ENCODE measurements at regions not wholly inside any gene's neighbourhood (a gene's known extent, or its start where the extent isn't known, plus 50 kb on each side); places are given as distances from the start of the nearest gene placed in this dataset.
"Not testable (repeated sequence)": the region's sequence is repeated elsewhere in the genome, so short reads cannot be mapped to it uniquely, and the experiment has no call there.

GRCh38 chr6:61100072-61100471, 1186.0 kb downstream of the KHDRBS2 start:
- no peak overlapping the region for H3K14ac ChIP-seq (ENCODE audit: insufficient read depth, low read length)
- H3K4me3 Mint-ChIP-seq = no peak overlapping the region
- H4K8ac ChIP-seq (replicated peaks; ENCODE audit: insufficient read length, low read depth, low read length) = no peak overlapping the region
- H3K36me3 Mint-ChIP-seq (ENCODE audit: insufficient read depth in 1 of 3, low read depth in 3 of 3) = peaks cover 0 to 3% (median 2%) of the 10 kb centered on the region in 3 experiments; a peak in 3 of 7 replicates
- no peaks in the 10 kb centered on the region for H3K4me1 ChIP-seq (ENCODE audit: insufficient read depth, low read length)
- H3T11ph ChIP-seq (ENCODE audit: low read length) = no peak overlapping the region
- H4K91ac ChIP-seq (ENCODE audit: insufficient read length, low read depth, low read length) = no peak overlapping the region
- TF ChIP-seq CTCF (conservative IDR thresholded peaks at IDR 0.05) = no peak
- H3K27ac ChIP-seq (ENCODE audit: insufficient read length, low read depth, low read length) = no peak overlapping the region
- H3K27me3 ChIP-seq (ENCODE audit: insufficient read depth, low read length) = no peaks in the 10 kb centered on the region
- H2BK120ac ChIP-seq (ENCODE audit: low read depth, low read length, poor library complexity, severe bottlenecking) = no peak overlapping the region
- H2AFZ ChIP-seq (ENCODE audit: low read length) = no peak overlapping the region
- H2BK5ac ChIP-seq (ENCODE audit: insufficient read length, low read length) = no peak overlapping the region
- H3K4me1 Mint-ChIP-seq = no peaks in the 10 kb centered on the region
- no peak overlapping the region for H2AK5ac ChIP-seq (ENCODE audit: insufficient read length, low read length)
- no peak overlapping the region for H3K4me2 ChIP-seq (ENCODE audit: insufficient read depth, insufficient read length, low read length)
- no peaks in the 10 kb centered on the region for H3K27me3 Mint-ChIP-seq (ENCODE audit: low read depth)
- no peak overlapping the region for H3K9ac ChIP-seq (ENCODE audit: extremely low read depth, insufficient read length, low read length)
- H3K9me3 ChIP-seq (ENCODE audit: control insufficient read depth, low read depth, low read length) = no peaks in the 10 kb centered on the region
- H3K9me3 Mint-ChIP-seq = peaks cover 5 to 13% of the 10 kb centered on the region in 2 experiments; a peak in 4 of 5 replicates
- no peaks in the 10 kb centered on the region for H3K23me2 ChIP-seq (ENCODE audit: insufficient read length, low read depth, low read length, poor library complexity, severe bottlenecking)
- H4K5ac ChIP-seq (ENCODE audit: insufficient read length, low read depth, low read length) = no peak overlapping the region
- no peak overlapping the region for H3K23ac ChIP-seq (ENCODE audit: insufficient read length, low read depth, low read length)
- no peak overlapping the region for H2BK12ac ChIP-seq (ENCODE audit: insufficient read length, low read depth, low read length)
- no peaks in the 10 kb centered on the region for H4K20me1 ChIP-seq (ENCODE audit: control insufficient read depth, insufficient read depth, insufficient read length)
- DNase-seq = no peak
- H3K4ac ChIP-seq (ENCODE audit: low read depth, low read length) = no peak overlapping the region
- no peak overlapping the region for H2BK15ac ChIP-seq (ENCODE audit: low read depth, low read length)
- no peak overlapping the region for H3K18ac ChIP-seq (ENCODE audit: insufficient read length, low read depth, low read length)
- H3K27ac Mint-ChIP-seq = no peak overlapping the region
- no peaks in the 10 kb centered on the region for H3K79me2 ChIP-seq (ENCODE audit: insufficient read depth, low read length)
- no peaks in the 10 kb centered on the region for H3K79me1 ChIP-seq (ENCODE audit: insufficient read depth, low read depth, low read length, poor library complexity, severe bottlenecking)
- no peak overlapping the region for H2BK20ac ChIP-seq (ENCODE audit: low read depth, low read length, poor library complexity, severe bottlenecking)
- no peak overlapping the region for H3K56ac ChIP-seq (ENCODE audit: insufficient read length, low read depth, low read length)

- H3K27me3 ChIP-seq (ENCODE audit: insufficient read depth, low read length); H3K27ac Mint-ChIP-seq; H4K20me1 ChIP-seq (ENCODE audit: control insufficient read depth, insufficient read depth, insufficient read length); H2AK5ac ChIP-seq (ENCODE audit: insufficient read length, low read length); H3T11ph ChIP-seq (ENCODE audit: low read length); H4K5ac ChIP-seq (ENCODE audit: insufficient read length, low read depth, low read length); H3K4me1 Mint-ChIP-seq; H3K23ac ChIP-seq (ENCODE audit: insufficient read length, low read depth, low read length); H3K36me3 Mint-ChIP-seq (ENCODE audit: insufficient read depth in 1 of 3, low read depth in 3 of 3); H3K4me1 ChIP-seq (ENCODE audit: insufficient read depth, low read length); H2BK120ac ChIP-seq (ENCODE audit: low read depth, low read length, poor library complexity, severe bottlenecking); H4K91ac ChIP-seq (ENCODE audit: insufficient read length, low read depth, low read length); H3K18ac ChIP-seq (ENCODE audit: insufficient read length, low read depth, low read length); H3K14ac ChIP-seq (ENCODE audit: insufficient read depth, low read length); H3K9me3 ChIP-seq (ENCODE audit: control insufficient read depth, low read depth, low read length); H2AFZ ChIP-seq (ENCODE audit: low read length); H3K23me2 ChIP-seq (ENCODE audit: insufficient read length, low read depth, low read length, poor library complexity, severe bottlenecking); H3K27me3 Mint-ChIP-seq (ENCODE audit: low read depth); H3K56ac ChIP-seq (ENCODE audit: insufficient read length, low read depth, low read length); H2BK12ac ChIP-seq (ENCODE audit: insufficient read length, low read depth, low read length); DNase-seq; H2BK20ac ChIP-seq (ENCODE audit: low read depth, low read length, poor library complexity, severe bottlenecking); H3K79me1 ChIP-seq (ENCODE audit: insufficient read depth, low read depth, low read length, poor library complexity, severe bottlenecking); H3K79me2 ChIP-seq (ENCODE audit: insufficient read depth, low read length); H3K9ac ChIP-seq (ENCODE audit: extremely low read depth, insufficient read length, low read length); H3K4ac ChIP-seq (ENCODE audit: low read depth, low read length); H2BK15ac ChIP-seq (ENCODE audit: low read depth, low read length); H3K4me2 ChIP-seq (ENCODE audit: insufficient read depth, insufficient read length, low read length); H3K4me3 Mint-ChIP-seq; H3K27ac ChIP-seq (ENCODE audit: insufficient read length, low read depth, low read length); H2BK5ac ChIP-seq (ENCODE audit: insufficient read length, low read length); H4K8ac ChIP-seq (replicated peaks; ENCODE audit: insufficient read length, low read depth, low read length): not testable (repeated sequence)
- WGBS (ENCODE audit: extremely low coverage, insufficient read length, low lambda C conversion rate) = no CpG with 5 or more reads among the region's 1 CpG
- H3K9me3 Mint-ChIP-seq = peaks cover 6 to 14% of the 10 kb centered on the region in 2 experiments; a peak in 4 of 5 replicates
Observed at GRCh38 chr6:61099561-61099960, 1186.5 kb downstream of the KHDRBS2 start.
